Vagina (tissue), 2 donors: ENCODE measurements at regions not wholly inside any gene's neighbourhood (a gene's known extent, or its start where the extent isn't known, plus 50 kb on each side); places are given as distances from the start of the nearest gene placed in this dataset.

ENCODE experiments used
- POLR2AphosphoS5 ChIP-seq, 2 donors: sonication (generic); formaldehyde crosslinking; IDR thresholded peaks; one replicate each; pipeline ENCODE4 v1.9.0; 2017; ENCODE audit warnings: antibody characterized with exemption in 2 of 2, mild to moderate bottlenecking in 2 of 2, low read depth in 1 of 2; ENCODE audit not compliant: insufficient read depth in 1 of 2
- TF ChIP-seq, protein P1 (sequence below), 3 experiments: fragments of 450-650 bp in 2 of 3; fragments of 200-600 bp in 1 of 3; sonication (generic) in 1 of 3; IDR thresholded peaks; one replicate each; pipeline ENCODE4 v1.5.1; 2017 to 2019; ENCODE audit warnings: antibody characterized with exemption in 3 of 3, mild to moderate bottlenecking in 2 of 3, moderate library complexity in 2 of 3

DNA sequence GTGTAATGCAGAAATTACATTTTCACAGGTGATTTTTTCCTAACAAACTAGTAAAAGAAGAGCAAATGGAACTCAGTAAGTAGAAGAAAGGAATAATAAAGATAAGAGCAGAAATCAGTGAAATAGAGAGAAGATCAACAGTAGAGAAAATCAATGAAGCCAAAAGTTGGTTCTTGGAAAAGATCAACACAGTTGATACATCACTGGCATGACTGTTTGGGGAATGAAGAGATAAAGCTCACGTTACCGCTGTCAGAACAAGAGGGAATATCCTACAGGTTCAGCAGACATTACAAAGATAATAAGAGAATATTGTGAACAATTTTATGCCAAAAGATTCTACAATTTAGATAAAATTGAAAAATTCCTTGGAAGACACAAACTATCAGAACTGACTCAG, 146.4 kb downstream of the ACTR3B start:
- TF ChIP-seq, protein P1, sequence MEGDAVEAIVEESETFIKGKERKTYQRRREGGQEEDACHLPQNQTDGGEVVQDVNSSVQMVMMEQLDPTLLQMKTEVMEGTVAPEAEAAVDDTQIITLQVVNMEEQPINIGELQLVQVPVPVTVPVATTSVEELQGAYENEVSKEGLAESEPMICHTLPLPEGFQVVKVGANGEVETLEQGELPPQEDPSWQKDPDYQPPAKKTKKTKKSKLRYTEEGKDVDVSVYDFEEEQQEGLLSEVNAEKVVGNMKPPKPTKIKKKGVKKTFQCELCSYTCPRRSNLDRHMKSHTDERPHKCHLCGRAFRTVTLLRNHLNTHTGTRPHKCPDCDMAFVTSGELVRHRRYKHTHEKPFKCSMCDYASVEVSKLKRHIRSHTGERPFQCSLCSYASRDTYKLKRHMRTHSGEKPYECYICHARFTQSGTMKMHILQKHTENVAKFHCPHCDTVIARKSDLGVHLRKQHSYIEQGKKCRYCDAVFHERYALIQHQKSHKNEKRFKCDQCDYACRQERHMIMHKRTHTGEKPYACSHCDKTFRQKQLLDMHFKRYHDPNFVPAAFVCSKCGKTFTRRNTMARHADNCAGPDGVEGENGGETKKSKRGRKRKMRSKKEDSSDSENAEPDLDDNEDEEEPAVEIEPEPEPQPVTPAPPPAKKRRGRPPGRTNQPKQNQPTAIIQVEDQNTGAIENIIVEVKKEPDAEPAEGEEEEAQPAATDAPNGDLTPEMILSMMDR (IDR thresholded peaks at IDR 0.05), result no peak
- no peak for TF ChIP-seq POLR2AphosphoS5 (IDR thresholded peaks at IDR 0.05; ENCODE audit: insufficient read depth in 1 of 2, low read depth in 1 of 2)
